WTC11 (cell line): ENCODE measurements at regions not wholly inside any gene's neighbourhood (a gene's known extent, or its start where the extent isn't known, plus 50 kb on each side); places are given as distances from the start of the nearest gene placed in this dataset.

ENCODE experiments used
- ATAC-seq: fragments of 200-7000 bp; cut with Tn5 transposase; 2 replicates; pipeline ENCODE4 v1.10.0; 2021; ENCODE audit warnings: mild to moderate bottlenecking, moderate library complexity
- CTCF ChIA-PET: fragments of 300-600 bp; sonication (Branson Sonifier 250); formaldehyde crosslinking; loops from one replicate; lab custom pipeline; 2021; ENCODE audit warnings: antibody characterized with exemption; lab: Charles Lee
- POLR2A ChIA-PET: fragments of 350-600 bp; sonication (Branson Sonifier 250); formaldehyde crosslinking; loops from one replicate; lab custom pipeline; 2021; ENCODE audit warnings: antibody characterized with exemption; lab: Charles Lee
- DNase-seq: peaks from one replicate; pipeline ENCODE4 v3.0.0; 2021; ENCODE audit warnings: low spot score
- H3K27ac Mint-ChIP-seq: 2 replicates; pipeline ENCODE4 v1.8.0; 2021; ENCODE audit warnings: mixed read lengths
- H3K27me3 Mint-ChIP-seq: 2 replicates; pipeline ENCODE4 v1.8.0; 2021; ENCODE audit warnings: low read depth, mild to moderate bottlenecking, moderate library complexity, mixed read lengths
- H3K36me3 Mint-ChIP-seq: 2 replicates; pipeline ENCODE4 v1.8.0; 2021; ENCODE audit warnings: mixed read lengths
- H3K4me1 Mint-ChIP-seq: 2 replicates; pipeline ENCODE4 v1.8.0; 2022; ENCODE audit warnings: mixed read lengths
- H3K4me3 Mint-ChIP-seq: 2 replicates; pipeline ENCODE4 v1.8.0; 2021; ENCODE audit warnings: mild to moderate bottlenecking, moderate library complexity, mixed read lengths
- H3K9me3 Mint-ChIP-seq: 2 replicates; pipeline ENCODE4 v1.8.0; 2021; ENCODE audit warnings: mixed read lengths
- CBFB ChIP-seq: sonication (generic); formaldehyde crosslinking; IDR thresholded peaks from 2 replicates; pipeline ENCODE4 v1.8.1; 2022; ENCODE audit warnings: mild to moderate bottlenecking, low read depth, missing genetic modification reagents
- CREB1 ChIP-seq: sonication (generic); formaldehyde crosslinking; IDR thresholded peaks from 2 replicates; pipeline ENCODE4 v1.8.0; 2023; ENCODE audit warnings: mild to moderate bottlenecking, missing genetic modification reagents
- ESRRA ChIP-seq: sonication (generic); formaldehyde crosslinking; IDR thresholded peaks from 2 replicates; pipeline ENCODE4 v1.8.1; 2022; ENCODE audit warnings: mild to moderate bottlenecking, missing genetic modification reagents, borderline replicate concordance
- ETV6 ChIP-seq: sonication (generic); formaldehyde crosslinking; IDR thresholded peaks from 2 replicates; pipeline ENCODE4 v1.8.1; 2022; ENCODE audit warnings: mild to moderate bottlenecking, missing genetic modification reagents
- GABPB1 ChIP-seq: sonication (generic); formaldehyde crosslinking; IDR thresholded peaks from 2 replicates; pipeline ENCODE4 v1.8.1; 2023; ENCODE audit warnings: mild to moderate bottlenecking, missing genetic modification reagents
- GRHL2 ChIP-seq: fragments of 250-450 bp; sonication (Bioruptor Pico); IDR thresholded peaks from 2 replicates; pipeline ENCODE4 v1.8.0; 2022; ENCODE audit warnings: mild to moderate bottlenecking, moderate library complexity; ENCODE audit not compliant: insufficient replicate concordance, severe bottlenecking
- IRF2 ChIP-seq: sonication (generic); formaldehyde crosslinking; IDR thresholded peaks from 2 replicates; pipeline ENCODE4 v1.8.0; 2022; ENCODE audit warnings: low read depth, missing genetic modification reagents, borderline replicate concordance
- SMAD4 ChIP-seq: sonication (generic); formaldehyde crosslinking; IDR thresholded peaks from 2 replicates; pipeline ENCODE4 v1.8.0; 2022; ENCODE audit warnings: mild to moderate bottlenecking, missing genetic modification reagents
- TEAD4 ChIP-seq: sonication (generic); formaldehyde crosslinking; IDR thresholded peaks from 2 replicates; pipeline ENCODE4 v1.8.0; 2022; ENCODE audit warnings: mild to moderate bottlenecking, missing genetic modification reagents
- ZNF138 ChIP-seq: sonication (generic); formaldehyde crosslinking; conservative IDR thresholded peaks from 2 replicates; pipeline ENCODE4 v1.8.1; 2022; ENCODE audit warnings: mild to moderate bottlenecking, moderate library complexity, missing genetic modification reagents
- ZNF423 ChIP-seq: fragments of 250-450 bp; sonication (Bioruptor Pico); IDR thresholded peaks from 2 replicates; pipeline ENCODE4 v2.1.2; 2022; ENCODE audit warnings: mild to moderate bottlenecking, moderate library complexity
- TF ChIP-seq, protein P1 (sequence below): sonication (generic); formaldehyde crosslinking; IDR thresholded peaks from 2 replicates; pipeline ENCODE4 v1.8.0; 2022; ENCODE audit warnings: missing genetic modification reagents
- TF ChIP-seq, protein P2 (sequence below): fragments of 250-450 bp; sonication (Bioruptor Pico); IDR thresholded peaks from 2 replicates; pipeline ENCODE4 v1.9.0; 2021; ENCODE audit warnings: mild to moderate bottlenecking
- TF ChIP-seq, protein P3 (sequence below): sonication (generic); formaldehyde crosslinking; IDR thresholded peaks from 2 replicates; pipeline ENCODE4 v1.8.0; 2022; ENCODE audit warnings: mild to moderate bottlenecking, missing genetic modification reagents
- TF ChIP-seq, protein P4 (sequence below): sonication (generic); formaldehyde crosslinking; IDR thresholded peaks from 2 replicates; pipeline ENCODE4 v1.8.0; 2022; ENCODE audit warnings: mild to moderate bottlenecking, missing genetic modification reagents

DNA sequence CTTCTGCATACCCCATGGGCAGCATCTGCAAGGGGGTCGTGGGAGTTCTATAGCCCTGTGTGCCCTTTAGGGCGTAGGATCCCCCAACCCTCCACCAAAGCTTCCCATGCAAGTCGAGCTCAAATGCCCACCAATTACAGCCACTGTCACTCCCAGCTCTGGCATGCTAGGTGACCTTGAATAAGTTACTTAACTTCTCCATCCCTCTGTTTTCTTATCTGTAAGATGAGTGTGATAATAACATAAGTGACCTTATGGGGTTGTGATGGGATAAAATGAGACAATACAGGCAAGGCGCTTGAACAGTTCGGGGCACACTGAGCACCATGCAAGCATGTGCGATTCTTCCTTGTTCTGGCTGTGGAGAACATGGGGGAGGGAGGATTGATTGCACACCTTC lies 74.8 kb upstream of the POMGNT2 start:
- Mint-ChIP-seq H3K36me3 (no peaks in the 10 kb centered on the region), H3K4me3 (no peak overlapping the region), H3K27ac (no peak overlapping the region), H3K9me3 (no peaks in the 10 kb centered on the region), H3K4me1 (peaks cover 11% of the 10 kb centered on the region), H3K27me3 (no peaks in the 10 kb centered on the region; the same call in 1 of the 2 replicates)
- no peak for TF ChIP-seq ESRRA (CRISPR knock-in tag)
- DNase-seq, result no peak
- ChIA-PET POLR2A (no interaction called here), CTCF (interaction anchor here (1.9 kb wide), 1 partner anchor 26 kb away, joined by 6 read pairs; no protein-coding TSS in a partner anchor)
- no peak for ATAC-seq

DNA sequence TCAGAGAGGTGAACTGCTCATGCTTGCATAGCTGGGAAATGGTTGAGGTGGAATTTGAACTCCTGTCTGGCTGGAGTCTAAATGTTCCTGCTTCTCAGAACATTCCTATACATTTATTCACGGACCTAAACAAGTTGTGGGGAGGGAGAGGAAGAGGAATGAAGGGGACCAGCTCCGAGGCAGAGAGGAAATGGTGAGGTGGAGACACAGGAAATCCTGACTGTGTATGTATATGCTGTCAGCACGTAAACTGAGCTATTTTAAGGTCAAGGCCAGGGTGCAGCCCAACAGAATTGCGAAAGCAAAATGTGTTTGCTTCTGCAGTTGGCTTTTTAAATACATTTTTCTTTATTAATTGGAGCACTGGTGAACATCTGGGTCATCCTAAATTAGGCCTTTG lies 74.1 kb upstream of the POMGNT2 start:
- Mint-ChIP-seq H3K9me3 (no peaks in the 10 kb centered on the region), H3K27me3 (no peaks in the 10 kb centered on the region; the same call in 1 of the 2 replicates), H3K36me3 (no peaks in the 10 kb centered on the region), H3K27ac (no peak overlapping the region), H3K4me3 (no peak overlapping the region), H3K4me1 (peaks cover 11% of the 10 kb centered on the region)
- ATAC-seq (no peak), DNase-seq (no peak)
- CTCF ChIA-PET, result interaction anchor here (1.9 kb wide), 1 partner anchor 26 kb away, joined by 6 read pairs; no protein-coding TSS in a partner anchor
- POLR2A ChIA-PET, result no interaction called here
- TF ChIP-seq CBFB (CRISPR knock-in tag), result no peak
- no peak for TF ChIP-seq ZNF423 (CRISPR knock-in tag)
- 0 out of 2 replicates have a peak, but pooled peaks have one; percentile 16 for TF ChIP-seq GABPB1
- no peak for TF ChIP-seq ZNF138 (CRISPR knock-in tag)

DNA sequence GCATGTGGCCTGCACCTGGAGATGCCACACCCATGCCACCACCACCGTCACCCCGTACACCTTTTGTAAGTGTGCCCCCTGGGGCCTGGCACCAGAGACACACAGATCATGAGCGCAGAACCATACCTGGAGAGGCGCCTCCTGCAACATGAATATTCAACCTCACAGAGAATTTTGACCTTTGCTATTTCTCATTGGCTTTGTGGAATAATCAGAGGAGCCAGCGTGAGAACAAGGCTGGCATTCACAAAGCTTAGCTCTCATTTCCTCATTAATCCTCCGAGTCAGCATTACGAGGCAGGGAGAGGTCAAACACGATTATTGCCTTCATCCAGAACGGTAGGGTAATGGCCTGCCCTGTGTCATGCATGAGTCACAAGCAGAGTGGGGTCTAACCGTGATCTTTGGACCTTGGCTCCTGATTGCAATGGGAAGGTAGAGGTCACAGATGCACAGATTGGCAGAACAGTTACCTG lies 73.0 kb upstream of the POMGNT2 start:
- CTCF ChIA-PET, result no interaction called here
- no peak for DNase-seq
- no peak for TF ChIP-seq SMAD4 (CRISPR knock-in tag)
- TF ChIP-seq GABPB1, result peak; percentile 73
- TF ChIP-seq, all 79 proteins: peak for 1
- POLR2A ChIA-PET, result no interaction called here
- ATAC-seq, result no peak
- Mint-ChIP-seq H3K27me3 (no peaks in the 10 kb centered on the region; the same call in none of the 2 replicates), H3K9me3 (peaks cover 6% of the 10 kb centered on the region), H3K27ac (no peak overlapping the region), H3K36me3 (peaks cover 6% of the 10 kb centered on the region), H3K4me1 (peaks cover 11% of the 10 kb centered on the region), H3K4me3 (no peak overlapping the region)

DNA sequence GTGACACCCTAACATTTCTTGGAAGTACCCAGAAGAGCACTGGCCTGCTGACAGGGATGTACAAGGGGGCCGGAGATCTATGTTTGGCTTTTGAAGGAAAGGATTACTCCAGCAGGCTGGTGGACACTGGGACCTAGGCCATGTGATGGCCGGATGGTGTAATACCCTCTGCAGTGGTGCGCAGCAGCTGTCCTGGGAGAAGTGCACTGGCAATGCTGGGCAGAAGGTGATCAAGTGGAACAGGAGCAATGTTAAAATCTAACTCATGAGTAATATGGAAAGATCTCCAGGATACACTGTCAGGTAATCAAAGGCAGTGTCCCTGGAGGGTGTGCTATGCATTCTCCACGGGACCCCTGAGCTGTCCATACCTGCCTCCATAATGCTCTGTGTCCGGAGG lies 71.2 kb upstream of the POMGNT2 start:
- DNase-seq (no peak), ATAC-seq (no peak)
- ChIA-PET POLR2A (no interaction called here), CTCF (interaction anchor here (1.0 kb wide), 1 partner anchor 216 kb away, joined by 4 read pairs; no protein-coding TSS in a partner anchor)
- Mint-ChIP-seq H3K27ac (no peak overlapping the region), H3K4me1 (peaks cover 21% of the 10 kb centered on the region), H3K9me3 (peaks cover 17% of the 10 kb centered on the region), H3K27me3 (no peaks in the 10 kb centered on the region; the same call in none of the 2 replicates), H3K36me3 (peaks cover 13% of the 10 kb centered on the region), H3K4me3 (no peak overlapping the region)
- TF ChIP-seq GRHL2 (CRISPR knock-in tag) (no peak), TEAD4 (no peak), ETV6 (CRISPR knock-in tag) (no peak), CREB1 (CRISPR knock-in tag) (no peak), IRF2 (CRISPR knock-in tag) (no peak)
- TF ChIP-seq, protein P1, sequence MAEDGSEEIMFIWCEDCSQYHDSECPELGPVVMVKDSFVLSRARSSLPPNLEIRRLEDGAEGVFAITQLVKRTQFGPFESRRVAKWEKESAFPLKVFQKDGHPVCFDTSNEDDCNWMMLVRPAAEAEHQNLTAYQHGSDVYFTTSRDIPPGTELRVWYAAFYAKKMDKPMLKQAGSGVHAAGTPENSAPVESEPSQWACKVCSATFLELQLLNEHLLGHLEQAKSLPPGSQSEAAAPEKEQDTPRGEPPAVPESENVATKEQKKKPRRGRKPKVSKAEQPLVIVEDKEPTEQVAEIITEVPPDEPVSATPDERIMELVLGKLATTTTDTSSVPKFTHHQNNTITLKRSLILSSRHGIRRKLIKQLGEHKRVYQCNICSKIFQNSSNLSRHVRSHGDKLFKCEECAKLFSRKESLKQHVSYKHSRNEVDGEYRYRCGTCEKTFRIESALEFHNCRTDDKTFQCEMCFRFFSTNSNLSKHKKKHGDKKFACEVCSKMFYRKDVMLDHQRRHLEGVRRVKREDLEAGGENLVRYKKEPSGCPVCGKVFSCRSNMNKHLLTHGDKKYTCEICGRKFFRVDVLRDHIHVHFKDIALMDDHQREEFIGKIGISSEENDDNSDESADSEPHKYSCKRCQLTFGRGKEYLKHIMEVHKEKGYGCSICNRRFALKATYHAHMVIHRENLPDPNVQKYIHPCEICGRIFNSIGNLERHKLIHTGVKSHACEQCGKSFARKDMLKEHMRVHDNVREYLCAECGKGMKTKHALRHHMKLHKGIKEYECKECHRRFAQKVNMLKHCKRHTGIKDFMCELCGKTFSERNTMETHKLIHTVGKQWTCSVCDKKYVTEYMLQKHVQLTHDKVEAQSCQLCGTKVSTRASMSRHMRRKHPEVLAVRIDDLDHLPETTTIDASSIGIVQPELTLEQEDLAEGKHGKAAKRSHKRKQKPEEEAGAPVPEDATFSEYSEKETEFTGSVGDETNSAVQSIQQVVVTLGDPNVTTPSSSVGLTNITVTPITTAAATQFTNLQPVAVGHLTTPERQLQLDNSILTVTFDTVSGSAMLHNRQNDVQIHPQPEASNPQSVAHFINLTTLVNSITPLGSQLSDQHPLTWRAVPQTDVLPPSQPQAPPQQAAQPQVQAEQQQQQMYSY (CRISPR knock-in tag), result no peak
- TF ChIP-seq, protein P2, sequence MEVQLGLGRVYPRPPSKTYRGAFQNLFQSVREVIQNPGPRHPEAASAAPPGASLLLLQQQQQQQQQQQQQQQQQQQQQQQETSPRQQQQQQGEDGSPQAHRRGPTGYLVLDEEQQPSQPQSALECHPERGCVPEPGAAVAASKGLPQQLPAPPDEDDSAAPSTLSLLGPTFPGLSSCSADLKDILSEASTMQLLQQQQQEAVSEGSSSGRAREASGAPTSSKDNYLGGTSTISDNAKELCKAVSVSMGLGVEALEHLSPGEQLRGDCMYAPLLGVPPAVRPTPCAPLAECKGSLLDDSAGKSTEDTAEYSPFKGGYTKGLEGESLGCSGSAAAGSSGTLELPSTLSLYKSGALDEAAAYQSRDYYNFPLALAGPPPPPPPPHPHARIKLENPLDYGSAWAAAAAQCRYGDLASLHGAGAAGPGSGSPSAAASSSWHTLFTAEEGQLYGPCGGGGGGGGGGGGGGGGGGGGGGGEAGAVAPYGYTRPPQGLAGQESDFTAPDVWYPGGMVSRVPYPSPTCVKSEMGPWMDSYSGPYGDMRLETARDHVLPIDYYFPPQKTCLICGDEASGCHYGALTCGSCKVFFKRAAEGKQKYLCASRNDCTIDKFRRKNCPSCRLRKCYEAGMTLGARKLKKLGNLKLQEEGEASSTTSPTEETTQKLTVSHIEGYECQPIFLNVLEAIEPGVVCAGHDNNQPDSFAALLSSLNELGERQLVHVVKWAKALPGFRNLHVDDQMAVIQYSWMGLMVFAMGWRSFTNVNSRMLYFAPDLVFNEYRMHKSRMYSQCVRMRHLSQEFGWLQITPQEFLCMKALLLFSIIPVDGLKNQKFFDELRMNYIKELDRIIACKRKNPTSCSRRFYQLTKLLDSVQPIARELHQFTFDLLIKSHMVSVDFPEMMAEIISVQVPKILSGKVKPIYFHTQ, result no peak
- TF ChIP-seq, protein P3, sequence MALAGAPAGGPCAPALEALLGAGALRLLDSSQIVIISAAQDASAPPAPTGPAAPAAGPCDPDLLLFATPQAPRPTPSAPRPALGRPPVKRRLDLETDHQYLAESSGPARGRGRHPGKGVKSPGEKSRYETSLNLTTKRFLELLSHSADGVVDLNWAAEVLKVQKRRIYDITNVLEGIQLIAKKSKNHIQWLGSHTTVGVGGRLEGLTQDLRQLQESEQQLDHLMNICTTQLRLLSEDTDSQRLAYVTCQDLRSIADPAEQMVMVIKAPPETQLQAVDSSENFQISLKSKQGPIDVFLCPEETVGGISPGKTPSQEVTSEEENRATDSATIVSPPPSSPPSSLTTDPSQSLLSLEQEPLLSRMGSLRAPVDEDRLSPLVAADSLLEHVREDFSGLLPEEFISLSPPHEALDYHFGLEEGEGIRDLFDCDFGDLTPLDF (CRISPR knock-in tag), result no peak
- TF ChIP-seq, protein P4, sequence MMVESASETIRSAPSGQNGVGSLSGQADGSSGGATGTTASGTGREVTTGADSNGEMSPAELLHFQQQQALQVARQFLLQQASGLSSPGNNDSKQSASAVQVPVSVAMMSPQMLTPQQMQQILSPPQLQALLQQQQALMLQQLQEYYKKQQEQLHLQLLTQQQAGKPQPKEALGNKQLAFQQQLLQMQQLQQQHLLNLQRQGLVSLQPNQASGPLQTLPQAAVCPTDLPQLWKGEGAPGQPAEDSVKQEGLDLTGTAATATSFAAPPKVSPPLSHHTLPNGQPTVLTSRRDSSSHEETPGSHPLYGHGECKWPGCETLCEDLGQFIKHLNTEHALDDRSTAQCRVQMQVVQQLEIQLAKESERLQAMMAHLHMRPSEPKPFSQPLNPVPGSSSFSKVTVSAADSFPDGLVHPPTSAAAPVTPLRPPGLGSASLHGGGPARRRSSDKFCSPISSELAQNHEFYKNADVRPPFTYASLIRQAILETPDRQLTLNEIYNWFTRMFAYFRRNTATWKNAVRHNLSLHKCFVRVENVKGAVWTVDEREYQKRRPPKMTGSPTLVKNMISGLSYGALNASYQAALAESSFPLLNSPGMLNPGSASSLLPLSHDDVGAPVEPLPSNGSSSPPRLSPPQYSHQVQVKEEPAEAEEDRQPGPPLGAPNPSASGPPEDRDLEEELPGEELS (CRISPR knock-in tag), result no peak
